ENCODE measurements at regions not wholly inside any gene's neighbourhood (a gene's known extent, or its start where the extent isn't known, plus 50 kb on each side); places are given as distances from the start of the nearest gene placed in this dataset.

DNA sequence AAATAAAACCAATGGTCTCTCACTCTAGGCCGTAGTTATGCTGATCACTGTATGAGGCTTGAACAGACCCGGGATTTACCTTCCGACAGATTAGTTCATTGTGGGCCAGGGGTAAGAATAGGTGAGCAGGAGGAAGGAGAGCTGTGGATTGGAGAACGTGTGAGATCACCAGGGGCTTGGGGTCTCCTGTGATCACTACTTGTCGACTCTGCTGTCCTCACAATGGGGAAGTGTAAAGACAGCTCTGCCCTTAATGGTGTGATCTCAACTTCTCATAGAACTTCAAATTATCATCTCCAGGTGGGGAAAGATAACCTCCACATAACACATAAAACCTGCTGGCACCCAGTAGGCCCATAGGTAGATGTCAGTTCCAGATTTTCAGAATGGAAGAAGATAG, 56.2 kb upstream of the RPS6KA3 start:
- Mint-ChIP-seq H3K4me3 (ENCODE audit: unreplicated experiment) (no peak overlapping the region), H3K9me3 (ENCODE audit: unreplicated experiment) (no peaks in the 10 kb centered on the region), H3K4me1 (ENCODE audit: low read depth, unreplicated experiment) (peaks cover 25% of the 10 kb centered on the region), H3K27me3 (ENCODE audit: insufficient read depth, unreplicated experiment) (no peaks in the 10 kb centered on the region), H3K27ac (ENCODE audit: unreplicated experiment) (no peak overlapping the region), H3K36me3 (ENCODE audit: insufficient read depth, unreplicated experiment) (no peaks in the 10 kb centered on the region)
- Histone ChIP-seq H3K27me3 (replicated peaks; ENCODE audit: control insufficient read depth, insufficient read depth, low read length) (no peaks in the 10 kb centered on the region), H3K4me1 (no peaks in the 10 kb centered on the region), H3K9me3 (no peaks in the 10 kb centered on the region), H3K36me3 (ENCODE audit: control insufficient read depth, insufficient read depth, low read length) (no peaks in the 10 kb centered on the region), H3K4me3 (ENCODE audit: low read depth, low read length) (no peak overlapping the region)
- DNase-seq = no peak
- ChIA-PET CTCF (no interaction called here), POLR2A (no interaction called here)
- intact Hi-C loops (cut with micrococcal nuclease; ENCODE audit: unreplicated experiment) = no loop called here
- BruUV-seq (replicated peaks) = no TSS peak
- TF ChIP-seq, protein P1, sequence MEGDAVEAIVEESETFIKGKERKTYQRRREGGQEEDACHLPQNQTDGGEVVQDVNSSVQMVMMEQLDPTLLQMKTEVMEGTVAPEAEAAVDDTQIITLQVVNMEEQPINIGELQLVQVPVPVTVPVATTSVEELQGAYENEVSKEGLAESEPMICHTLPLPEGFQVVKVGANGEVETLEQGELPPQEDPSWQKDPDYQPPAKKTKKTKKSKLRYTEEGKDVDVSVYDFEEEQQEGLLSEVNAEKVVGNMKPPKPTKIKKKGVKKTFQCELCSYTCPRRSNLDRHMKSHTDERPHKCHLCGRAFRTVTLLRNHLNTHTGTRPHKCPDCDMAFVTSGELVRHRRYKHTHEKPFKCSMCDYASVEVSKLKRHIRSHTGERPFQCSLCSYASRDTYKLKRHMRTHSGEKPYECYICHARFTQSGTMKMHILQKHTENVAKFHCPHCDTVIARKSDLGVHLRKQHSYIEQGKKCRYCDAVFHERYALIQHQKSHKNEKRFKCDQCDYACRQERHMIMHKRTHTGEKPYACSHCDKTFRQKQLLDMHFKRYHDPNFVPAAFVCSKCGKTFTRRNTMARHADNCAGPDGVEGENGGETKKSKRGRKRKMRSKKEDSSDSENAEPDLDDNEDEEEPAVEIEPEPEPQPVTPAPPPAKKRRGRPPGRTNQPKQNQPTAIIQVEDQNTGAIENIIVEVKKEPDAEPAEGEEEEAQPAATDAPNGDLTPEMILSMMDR (IDR thresholded peaks at IDR 0.05; ENCODE audit: insufficient read depth in 1 of 2, low read depth in 1 of 2, low read length in 1 of 2, severe bottlenecking in 1 of 2, unreplicated experiment in 1 of 2) = no peak

DNA sequence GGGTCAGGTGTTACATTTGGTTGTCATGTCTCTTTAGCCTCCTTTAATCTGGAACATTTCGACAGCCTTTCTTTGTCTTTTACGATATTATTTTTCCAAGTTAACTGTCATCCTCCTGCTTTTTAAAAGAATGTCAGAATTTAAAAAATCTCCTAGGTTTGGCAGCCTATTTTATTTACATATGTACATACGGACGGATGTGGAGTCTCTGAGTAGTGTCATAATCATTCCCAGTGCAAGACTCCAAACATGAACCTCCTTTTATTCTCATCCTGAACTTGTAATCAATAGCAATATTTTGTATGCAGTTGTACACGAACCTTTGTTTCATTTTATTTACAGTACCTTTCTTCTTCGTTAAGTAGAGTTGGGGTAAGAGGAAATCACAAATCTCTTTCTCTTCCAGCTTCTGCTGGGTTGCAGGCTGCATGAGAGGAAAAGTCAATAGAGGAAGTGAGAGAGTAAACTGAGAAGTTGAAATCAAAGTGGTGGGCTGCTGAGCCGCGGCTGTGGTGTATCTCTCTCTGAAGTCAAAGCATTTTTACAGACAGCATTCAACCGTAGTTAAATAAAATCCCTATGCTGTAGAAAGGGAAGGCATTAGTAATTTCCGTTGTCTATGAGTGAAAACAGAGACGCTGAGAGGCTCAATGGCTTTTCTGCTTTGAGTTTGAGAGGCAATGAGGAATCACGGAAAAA, 53.9 kb upstream of the RPS6KA3 start:
- no peak for DNase-seq
- H3K4me1 ChIP-seq = no peaks in the 10 kb centered on the region
- no peaks in the 10 kb centered on the region for H3K9me3 Mint-ChIP-seq (ENCODE audit: unreplicated experiment)
- POLR2A ChIA-PET = no interaction called here
- CTCF ChIA-PET = no interaction called here
- H3K4me1 Mint-ChIP-seq (ENCODE audit: low read depth, unreplicated experiment) = peaks cover 25% of the 10 kb centered on the region
- no peak overlapping the region for H3K4me3 ChIP-seq (ENCODE audit: low read depth, low read length)
- no peaks in the 10 kb centered on the region for H3K36me3 Mint-ChIP-seq (ENCODE audit: insufficient read depth, unreplicated experiment)
- TF ChIP-seq, protein P1 (IDR thresholded peaks at IDR 0.05; ENCODE audit: insufficient read depth in 1 of 2, low read depth in 1 of 2, low read length in 1 of 2, severe bottlenecking in 1 of 2, unreplicated experiment in 1 of 2) = no peak
- H3K4me3 Mint-ChIP-seq (ENCODE audit: unreplicated experiment) = peak overlapping the region; percentile 40
- no TSS peak for BruUV-seq (replicated peaks)
- intact Hi-C loops (cut with micrococcal nuclease; ENCODE audit: unreplicated experiment) = no loop called here
- H3K27me3 Mint-ChIP-seq (ENCODE audit: insufficient read depth, unreplicated experiment) = no peaks in the 10 kb centered on the region
- no peaks in the 10 kb centered on the region for H3K9me3 ChIP-seq
- no peaks in the 10 kb centered on the region for H3K36me3 ChIP-seq (ENCODE audit: control insufficient read depth, insufficient read depth, low read length)
- no peak overlapping the region for H3K27ac Mint-ChIP-seq (ENCODE audit: unreplicated experiment)
- no peaks in the 10 kb centered on the region for H3K27me3 ChIP-seq (replicated peaks; ENCODE audit: control insufficient read depth, insufficient read depth, low read length)

DNA sequence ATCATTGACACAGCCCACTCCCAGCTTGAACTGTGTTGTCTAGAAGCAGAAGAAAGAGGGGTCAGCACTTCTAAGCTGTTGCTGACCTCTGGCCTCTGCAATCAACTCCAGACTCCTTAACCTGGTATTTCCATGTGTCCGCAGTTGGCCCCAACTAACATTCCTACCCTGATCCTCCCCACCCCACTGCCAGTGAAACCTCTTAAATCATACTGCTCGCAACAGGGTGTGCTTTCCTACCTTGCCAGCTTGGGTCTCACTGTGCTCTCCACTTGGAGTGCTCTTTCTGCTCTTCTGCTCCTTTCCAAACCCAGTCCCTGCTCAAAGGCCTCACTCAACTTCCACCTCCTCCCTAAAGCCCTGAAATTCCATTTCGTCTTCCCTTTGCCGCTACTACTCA, 52.3 kb upstream of the RPS6KA3 start:
- ChIA-PET CTCF (no interaction called here), POLR2A (no interaction called here)
- Histone ChIP-seq H3K36me3 (ENCODE audit: control insufficient read depth, insufficient read depth, low read length) (no peaks in the 10 kb centered on the region), H3K4me1 (no peaks in the 10 kb centered on the region), H3K4me3 (ENCODE audit: low read depth, low read length) (no peak overlapping the region), H3K9me3 (no peaks in the 10 kb centered on the region), H3K27me3 (replicated peaks; ENCODE audit: control insufficient read depth, insufficient read depth, low read length) (no peaks in the 10 kb centered on the region)
- intact Hi-C loops (cut with micrococcal nuclease; ENCODE audit: unreplicated experiment) = no loop called here
- no peak overlapping the region for H3K27ac Mint-ChIP-seq (ENCODE audit: unreplicated experiment)
- no peak for DNase-seq
- peaks cover 25% of the 10 kb centered on the region for H3K4me1 Mint-ChIP-seq (ENCODE audit: low read depth, unreplicated experiment)
- no peaks in the 10 kb centered on the region for H3K36me3 Mint-ChIP-seq (ENCODE audit: insufficient read depth, unreplicated experiment)
- H3K9me3 Mint-ChIP-seq (ENCODE audit: unreplicated experiment) = no peaks in the 10 kb centered on the region
- no peaks in the 10 kb centered on the region for H3K27me3 Mint-ChIP-seq (ENCODE audit: insufficient read depth, unreplicated experiment)
- no TSS peak for BruUV-seq (replicated peaks)
- TF ChIP-seq, protein P1 (IDR thresholded peaks at IDR 0.05; ENCODE audit: insufficient read depth in 1 of 2, low read depth in 1 of 2, low read length in 1 of 2, severe bottlenecking in 1 of 2, unreplicated experiment in 1 of 2) = no peak
- H3K4me3 Mint-ChIP-seq (ENCODE audit: unreplicated experiment) = no peak overlapping the region
